H1 (cell line): ENCODE measurements at regions not wholly inside any gene's neighbourhood (a gene's known extent, or its start where the extent isn't known, plus 50 kb on each side); places are given as distances from the start of the nearest gene placed in this dataset.

Experiments used
- CTCF ChIA-PET: fragments of 300-600 bp; sonication (Branson Sonifier 250); formaldehyde crosslinking; loops from one replicate; lab custom pipeline; 2021; ENCODE audit not compliant: partially characterized antibody; lab: Charles Lee
- POLR2A ChIA-PET: fragments of 300-600 bp; sonication (Branson Sonifier 250); formaldehyde crosslinking; loops from one replicate; lab custom pipeline; 2021; ENCODE audit warnings: inconsistent platforms; ENCODE audit not compliant: partially characterized antibody; lab: Charles Lee
- DNase-seq, 2 experiments: peaks; one replicate each; pipeline versions ENCODE4 v3.0.0 to v3.0.0-alpha.2; 2010 to 2022; ENCODE audit warnings: low spot score in 2 of 2, low read depth in 1 of 2, mixed read lengths in 1 of 2
- FAIRE-seq: peaks from 2 replicates; lab custom pipeline; 2011; peaks lifted over from hg19 to GRCh38; lab: Jason Lieb, UNC
- H2AFZ ChIP-seq: 2 replicates; pipeline ENCODE4 v1.8.1; 2012; ENCODE audit warnings: low read length, inconsistent platforms
- H2AK5ac ChIP-seq: 2 replicates; pipeline ENCODE4 v1.6.1; 2013; ENCODE audit warnings: low read depth, low read length
- H2BK120ac ChIP-seq: replicated peaks from 2 replicates; pipeline ENCODE3; 2013; ENCODE audit warnings: low read depth, low read length, inconsistent platforms
- H2BK12ac ChIP-seq: 2 replicates; pipeline ENCODE4 v1.6.1; 2013; ENCODE audit warnings: low read depth, low read length
- H2BK15ac ChIP-seq: 2 replicates; pipeline ENCODE4 v1.6.1; 2013; ENCODE audit warnings: low read length
- H2BK20ac ChIP-seq: 2 replicates; pipeline ENCODE4 v1.6.1; 2013; ENCODE audit warnings: low read length
- H2BK5ac ChIP-seq: 2 replicates; pipeline ENCODE4 v1.6.1; 2013; ENCODE audit warnings: low read depth, low read length
- H3K14ac ChIP-seq: 2 replicates; pipeline ENCODE4 v1.6.1; 2013; ENCODE audit warnings: inconsistent platforms; ENCODE audit not compliant: insufficient read length
- H3K18ac ChIP-seq: 2 replicates; pipeline ENCODE4 v1.6.1; 2013; ENCODE audit warnings: low read length; ENCODE audit errors: extremely low read depth
- H3K23ac ChIP-seq: 2 replicates; pipeline ENCODE4 v1.6.1; 2013; ENCODE audit warnings: inconsistent platforms; ENCODE audit not compliant: insufficient read length
- H3K23me2 ChIP-seq: 2 replicates; pipeline ENCODE4 v1.6.1; 2013; ENCODE audit warnings: low read depth, low read length
- H3K27ac ChIP-seq: 2 replicates; pipeline ENCODE4 v1.6.1; 2011; ENCODE audit warnings: low read depth, low read length, inconsistent platforms
- H3K27me3 ChIP-seq, 4 experiments: replicated peaks in 1 of 4; 1 replicate in 1 of 4; 2 replicates in 3 of 4; pipeline versions ENCODE4 v1.6.1 to v1.8.1; 2011 to 2013; ENCODE audit warnings: low read length in 3 of 4, mild to moderate bottlenecking in 3 of 4, inconsistent platforms in 2 of 4, mixed read lengths in 2 of 4, moderate library complexity in 1 of 4; ENCODE audit not compliant: control insufficient read depth in 3 of 4, insufficient read depth in 3 of 4; ENCODE audit errors: extremely low read depth in 1 of 4
- H3K36me3 ChIP-seq, 4 experiments: 2 replicates each; pipeline versions ENCODE4 v1.6.1 to v1.8.1; 2011 to 2013; ENCODE audit warnings: mild to moderate bottlenecking in 4 of 4, low read length in 3 of 4, moderate library complexity in 2 of 4, control low read depth in 1 of 4, inconsistent platforms in 1 of 4; ENCODE audit not compliant: insufficient read depth in 4 of 4, control insufficient read depth in 2 of 4
- H3K4ac ChIP-seq: replicated peaks from 2 replicates; pipeline ENCODE3; 2013; ENCODE audit warnings: low read length, low read depth, mixed read lengths, inconsistent platforms; ENCODE audit not compliant: insufficient read length
- H3K4me1 ChIP-seq, 4 experiments: replicated peaks in 1 of 4; 1 replicate in 1 of 4; 2 replicates in 3 of 4; pipeline versions ENCODE4 v1.6.1 to v1.8.1; 2011 to 2013; ENCODE audit warnings: low read length in 3 of 4, inconsistent platforms in 2 of 4, mixed read lengths in 1 of 4; ENCODE audit not compliant: insufficient read depth in 4 of 4, control insufficient read depth in 3 of 4
- H3K4me2 ChIP-seq, 2 experiments: 2 replicates each; pipeline versions ENCODE4 v1.6.1 to v1.8.1; 2011 to 2013; ENCODE audit warnings: low read depth in 2 of 2, low read length in 2 of 2, control low read depth in 1 of 2, inconsistent platforms in 1 of 2, mild to moderate bottlenecking in 1 of 2; ENCODE audit not compliant: insufficient read depth in 1 of 2
- H3K4me3 ChIP-seq, 4 experiments: fragments of 200-600, 300-600 bp in 1 of 4; sonication (generic), shearing (Covaris generic), sonication (Bioruptor Twin) in 1 of 4; 2 replicates each; pipeline versions ENCODE4 v1.5.1 to v1.8.1; 2011 to 2016; ENCODE audit warnings: low read length in 4 of 4, low read depth in 3 of 4, control low read depth in 2 of 4, inconsistent platforms in 2 of 4, mild to moderate bottlenecking in 2 of 4, mixed read lengths in 1 of 4, moderate library complexity in 1 of 4; ENCODE audit not compliant: insufficient read depth in 2 of 4; ENCODE audit errors: extremely low read depth in 1 of 4
- H3K56ac ChIP-seq: replicated peaks from 2 replicates; pipeline ENCODE3; 2013; ENCODE audit warnings: low read depth, mild to moderate bottlenecking, mixed read lengths, low read length, inconsistent platforms; ENCODE audit not compliant: insufficient read length
- H3K79me1 ChIP-seq: 2 replicates; pipeline ENCODE4 v1.6.1; 2013; ENCODE audit warnings: low read depth, low read length, control low read depth
- H3K79me2 ChIP-seq, 2 experiments: 2 replicates each; pipeline versions ENCODE4 v1.6.1 to v1.8.1; 2012 to 2013; ENCODE audit warnings: low read length in 2 of 2, mild to moderate bottlenecking in 2 of 2, inconsistent platforms in 1 of 2; ENCODE audit not compliant: insufficient read depth in 2 of 2, control insufficient read depth in 1 of 2
- H3K9ac ChIP-seq, 4 experiments: replicated peaks in 1 of 4; 1 replicate in 1 of 4; 2 replicates in 3 of 4; pipeline versions ENCODE4 v1.6.1 to v1.8.1; 2011 to 2013; ENCODE audit warnings: low read depth in 3 of 4, low read length in 3 of 4, control low read depth in 2 of 4, mild to moderate bottlenecking in 2 of 4, moderate library complexity in 2 of 4, inconsistent platforms in 1 of 4; ENCODE audit errors: extremely low read depth in 1 of 4
- H3K9me3 ChIP-seq, 2 experiments: 2 replicates each; pipeline versions ENCODE4 v1.6.1 to v1.8.1; 2012 to 2013; ENCODE audit warnings: mild to moderate bottlenecking in 2 of 2, moderate library complexity in 2 of 2, control low read depth in 1 of 2, inconsistent platforms in 1 of 2, low read depth in 1 of 2, low read length in 1 of 2, mixed read lengths in 1 of 2; ENCODE audit not compliant: insufficient read depth in 2 of 2
- H4K20me1 ChIP-seq, 2 experiments: replicated peaks in 1 of 2; 2 replicates each; pipeline versions ENCODE3 to v1.8.1; 2011 to 2013; ENCODE audit warnings: inconsistent platforms in 2 of 2, low read length in 2 of 2, mild to moderate bottlenecking in 1 of 2; ENCODE audit not compliant: insufficient read depth in 2 of 2, control insufficient read depth in 1 of 2
- H4K5ac ChIP-seq: 2 replicates; pipeline ENCODE4 v1.6.1; 2013; ENCODE audit warnings: low read length, low read depth, mixed read lengths, inconsistent platforms; ENCODE audit not compliant: insufficient read length
- H4K8ac ChIP-seq: 2 replicates; pipeline ENCODE4 v1.8.0; 2013; ENCODE audit warnings: mild to moderate bottlenecking, moderate library complexity, low read length, inconsistent platforms; ENCODE audit not compliant: insufficient read depth; ENCODE audit errors: extremely low read depth
- H4K91ac ChIP-seq: replicated peaks from 2 replicates; pipeline ENCODE3; 2013; ENCODE audit warnings: low read length, mixed read lengths, inconsistent platforms; ENCODE audit not compliant: insufficient read length
- ASH2L ChIP-seq: fragments of 200-600, 300-600 bp; sonication (generic); IDR thresholded peaks from one replicate; pipeline ENCODE4 v1.7.1; 2017; ENCODE audit warnings: low read length
- FOSL1 ChIP-seq: IDR thresholded peaks from 2 replicates; pipeline ENCODE4 v1.6.1; 2011; ENCODE audit warnings: mild to moderate bottlenecking, low read depth, low read length, moderate library complexity; ENCODE audit not compliant: insufficient read depth
- KDM4A ChIP-seq: IDR thresholded peaks from one replicate; pipeline ENCODE4 v1.7.1; 2012; ENCODE audit warnings: low read depth, mild to moderate bottlenecking, moderate library complexity, low read length, inconsistent platforms; ENCODE audit not compliant: severe bottlenecking
- POLR2AphosphoS5 ChIP-seq: IDR thresholded peaks from 2 replicates; pipeline ENCODE4 v1.6.1; 2011; ENCODE audit warnings: low read depth, low read length
- POU5F1 ChIP-seq: IDR thresholded peaks from 2 replicates; pipeline ENCODE4 v1.6.1; 2011; ENCODE audit warnings: low read depth, mild to moderate bottlenecking, low read length, moderate library complexity
- SIN3A ChIP-seq, 2 experiments: IDR thresholded peaks in 1 of 2; conservative IDR thresholded peaks in 1 of 2; 2 replicates each; pipeline ENCODE4 v1.6.1; 2011 to 2012; ENCODE audit warnings: low read length in 2 of 2, improper control_type of control experiment in 1 of 2, low read depth in 1 of 2, mild to moderate bottlenecking in 1 of 2
- SP4 ChIP-seq: IDR thresholded peaks from 2 replicates; pipeline ENCODE4 v1.6.1; 2012; ENCODE audit warnings: low read length, inconsistent platforms
- YY1 ChIP-seq: IDR thresholded peaks from 2 replicates; pipeline ENCODE4 v1.6.1; 2011; ENCODE audit warnings: low read depth, mild to moderate bottlenecking, low read length
- WGBS, 2 experiments: shearing (Covaris generic) in 1 of 2; methylation state at CpG; one replicate each; pipeline versions ENCODE4 v1.1.6 to v1.1.7; 2013 to 2015; ENCODE audit warnings: low lambda C conversion rate in 2 of 2, mixed read lengths in 2 of 2, inconsistent platforms in 1 of 2, low coverage in 1 of 2, missing lambda C conversion rate in 1 of 2; ENCODE audit not compliant: insufficient replicate concordance in 2 of 2, insufficient coverage in 1 of 2, insufficient read length in 1 of 2; ENCODE audit errors: extremely low coverage in 1 of 2, missing lambda C conversion rate in 1 of 2; 5-methylcytosine and 5-hydroxymethylcytosine counted together

DNA sequence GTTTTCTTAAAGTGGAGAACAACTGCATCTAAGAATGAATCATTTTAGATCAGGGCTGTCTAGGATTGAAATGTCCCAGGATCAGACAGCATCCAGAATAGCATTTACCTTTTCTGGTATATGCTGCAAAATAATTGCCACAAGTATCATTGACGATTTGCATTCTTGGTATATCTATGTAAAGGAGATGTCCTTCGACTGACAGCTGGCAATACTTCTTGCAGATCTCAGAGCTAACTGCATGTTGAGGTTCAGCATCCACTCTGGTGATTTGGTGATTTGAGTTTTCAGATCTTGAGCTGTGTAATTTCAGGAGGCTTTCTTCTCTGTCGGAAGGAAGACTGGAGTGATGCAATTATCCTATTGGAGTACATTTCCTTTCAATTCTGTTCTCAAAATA, 78.1 kb upstream of the CPHXL start:
- Histone ChIP-seq H3K36me3 (no peaks in the 10 kb centered on the region), H2BK120ac (no peak overlapping the region), H3K23ac (no peak overlapping the region), H2BK5ac (no peak overlapping the region), H3K14ac (no peak overlapping the region), H2BK15ac (no peak overlapping the region), H2AK5ac (no peak overlapping the region), H3K27ac (no peak overlapping the region), H3K4me1 (no peaks in the 10 kb centered on the region), H4K5ac (no peak overlapping the region), H2AFZ (no peak overlapping the region), H3K4me2 (no peak overlapping the region)
- FAIRE-seq (no peak), DNase-seq (no peak)
- CTCF ChIA-PET = interaction anchor here (0.6 to 1.6 kb wide), 4 partner anchors 15 to 1367 kb away, joined by 3 read pairs; no protein-coding TSS in a partner anchor
- 58% methylated on average over 3 of the region's 3 CpGs; no CpG with 5 or more reads in 1 of the 2 experiments for WGBS, 2 experiments
- POLR2A ChIA-PET = no interaction called here
- TF ChIP-seq YY1 (no peak), POU5F1 (no peak), SIN3A (conservative IDR thresholded peaks at IDR 0.05 in 1 of 2, IDR thresholded peaks at IDR 0.05 in 1 of 2; ENCODE audit: low read depth in 1 of 2, low read length in 2 of 2) (no peak), KDM4A (no peak), ASH2L (no peak), POLR2AphosphoS5 (no peak), SP4 (no peak), FOSL1 (no peak)
- TF ChIP-seq, all 59 proteins: peak for 0
- no peaks in the 10 kb centered on the region for H3K9me3 ChIP-seq
- no peaks in the 10 kb centered on the region; the same call in 1 of the 2 replicates for H3K23me2 ChIP-seq
- H4K8ac ChIP-seq = no peak overlapping the region
- no peak overlapping the region for H3K4ac ChIP-seq
- H4K20me1 ChIP-seq = no peaks in the 10 kb centered on the region
- H2BK12ac ChIP-seq = no peak overlapping the region
- no peaks in the 10 kb centered on the region for H3K79me2 ChIP-seq
- no peak overlapping the region for H4K91ac ChIP-seq
- no peak overlapping the region for H3K9ac ChIP-seq
- H3K18ac ChIP-seq = no peak overlapping the region
- no peak overlapping the region for H2BK20ac ChIP-seq
- H3K4me3 ChIP-seq = no peak overlapping the region
- H3K56ac ChIP-seq = no peak overlapping the region
- peaks cover 0 to 4% (median 0%) of the 10 kb centered on the region in 4 experiments; a peak in 3 of 7 replicates for H3K27me3 ChIP-seq
- H3K79me1 ChIP-seq = no peaks in the 10 kb centered on the region
